Neural progenitor cell (in vitro differentiated cells): ENCODE measurements at regions not wholly inside any gene's neighbourhood (a gene's known extent, or its start where the extent isn't known, plus 50 kb on each side); places are given as distances from the start of the nearest gene placed in this dataset.

ENCODE experiments used
- DNase-seq: peaks from one replicate; pipeline ENCODE4 v3.0.0-alpha.2; 2016; ENCODE audit warnings: low spot score
- H2AFZ ChIP-seq: fragments of 200-600 bp; sonication (generic); replicated peaks from 2 replicates; pipeline ENCODE4 v1.6.1; 2016; ENCODE audit warnings: antibody characterized with exemption
- H3F3A ChIP-seq: fragments of 200-600 bp; sonication (generic); 2 replicates; pipeline ENCODE4 v1.6.1; 2016; ENCODE audit warnings: antibody characterized with exemption, low read depth
- H3K27ac ChIP-seq: fragments of 200-600 bp; sonication (generic); 2 replicates; pipeline ENCODE4 v1.5.1; 2016; ENCODE audit warnings: mild to moderate bottlenecking
- H3K27me3 ChIP-seq: fragments of 200-600 bp; sonication (generic); 2 replicates; pipeline ENCODE4 v1.6.1; 2016; ENCODE audit warnings: mild to moderate bottlenecking, moderate library complexity
- H3K36me3 ChIP-seq: fragments of 200-600 bp; sonication (generic); 2 replicates; pipeline ENCODE4 v1.5.1; 2016
- H3K4me1 ChIP-seq: fragments of 200-600 bp; sonication (generic); 2 replicates; pipeline ENCODE4 v1.6.1; 2016; ENCODE audit warnings: mixed run types
- H3K4me2 ChIP-seq: fragments of 200-600 bp; sonication (generic); 2 replicates; pipeline ENCODE4 v1.6.1; 2016
- H3K4me3 ChIP-seq: fragments of 200-600 bp; sonication (generic); 2 replicates; pipeline ENCODE4 v1.5.1; 2016
- H3K79me2 ChIP-seq: fragments of 200-600 bp; sonication (generic); 2 replicates; pipeline ENCODE4 v1.6.1; 2016; ENCODE audit warnings: low read depth
- H3K9ac ChIP-seq: fragments of 200-600 bp; sonication (generic); 2 replicates; pipeline ENCODE4 v1.6.1; 2016
- H3K9me3 ChIP-seq: fragments of 200-600 bp; sonication (generic); 2 replicates; pipeline ENCODE4 v1.5.1; 2016; ENCODE audit warnings: low read depth
- H4K20me1 ChIP-seq: fragments of 200-600 bp; sonication (generic); 2 replicates; pipeline ENCODE4 v1.6.1; 2016; ENCODE audit warnings: low read depth
- H3K27ac Mint-ChIP-seq: 3 replicates; pipeline ENCODE4 v1.8.0; 2021; ENCODE audit warnings: mixed read lengths
- H3K27me3 Mint-ChIP-seq: 2 replicates; pipeline ENCODE4 v1.8.0; 2022; ENCODE audit warnings: low read depth, mild to moderate bottlenecking, inconsistent platforms, moderate library complexity, mixed read lengths; ENCODE audit not compliant: insufficient read depth
- H3K36me3 Mint-ChIP-seq: 3 replicates; pipeline ENCODE4 v1.8.0; 2021; ENCODE audit warnings: mixed read lengths
- H3K4me1 Mint-ChIP-seq: 3 replicates; pipeline ENCODE4 v1.8.0; 2021; ENCODE audit warnings: mixed read lengths
- H3K4me3 Mint-ChIP-seq: 3 replicates; pipeline ENCODE4 v1.8.0; 2021; ENCODE audit warnings: mild to moderate bottlenecking, moderate library complexity, mixed read lengths
- H3K9me3 Mint-ChIP-seq: 3 replicates; pipeline ENCODE4 v1.8.0; 2020; ENCODE audit warnings: mixed read lengths
- EZH2 ChIP-seq: fragments of 200-600 bp; sonication (generic); IDR thresholded peaks from 2 replicates; pipeline ENCODE4 v1.6.1; 2017; ENCODE audit warnings: antibody characterized with exemption, mild to moderate bottlenecking, moderate library complexity
- EZH2phosphoT487 ChIP-seq: fragments of 200-600 bp; sonication (generic); IDR thresholded peaks from 2 replicates; pipeline ENCODE4 v1.6.1; 2017; ENCODE audit warnings: antibody characterized with exemption
- TF ChIP-seq, protein P1 (sequence below): fragments of 200-600 bp; sonication (generic); IDR thresholded peaks from 2 replicates; pipeline ENCODE4 v1.5.1; 2017; ENCODE audit warnings: antibody characterized with exemption, mild to moderate bottlenecking

DNA sequence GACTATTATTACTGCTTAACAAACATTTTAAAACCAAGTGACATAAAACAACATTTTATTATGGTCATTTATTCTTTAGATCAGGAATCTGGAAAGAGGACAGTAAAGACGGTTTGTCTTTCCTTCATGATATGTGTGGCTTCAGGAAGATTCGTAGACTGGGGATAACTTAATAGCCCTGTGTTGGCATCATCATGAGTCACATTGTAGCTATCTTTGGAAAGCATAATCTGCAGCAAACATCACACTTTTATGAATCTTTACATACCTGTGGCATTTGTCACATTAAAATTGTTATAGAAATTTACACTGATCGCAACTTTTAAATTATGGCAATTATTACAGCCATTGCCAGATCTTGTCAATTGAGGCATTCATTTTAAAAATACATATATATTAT, 397.1 kb downstream of the NOVA1 start:
- no peak overlapping the region for H3K9ac ChIP-seq
- peaks cover 10% of the 10 kb centered on the region for H3K9me3 Mint-ChIP-seq

DNA sequence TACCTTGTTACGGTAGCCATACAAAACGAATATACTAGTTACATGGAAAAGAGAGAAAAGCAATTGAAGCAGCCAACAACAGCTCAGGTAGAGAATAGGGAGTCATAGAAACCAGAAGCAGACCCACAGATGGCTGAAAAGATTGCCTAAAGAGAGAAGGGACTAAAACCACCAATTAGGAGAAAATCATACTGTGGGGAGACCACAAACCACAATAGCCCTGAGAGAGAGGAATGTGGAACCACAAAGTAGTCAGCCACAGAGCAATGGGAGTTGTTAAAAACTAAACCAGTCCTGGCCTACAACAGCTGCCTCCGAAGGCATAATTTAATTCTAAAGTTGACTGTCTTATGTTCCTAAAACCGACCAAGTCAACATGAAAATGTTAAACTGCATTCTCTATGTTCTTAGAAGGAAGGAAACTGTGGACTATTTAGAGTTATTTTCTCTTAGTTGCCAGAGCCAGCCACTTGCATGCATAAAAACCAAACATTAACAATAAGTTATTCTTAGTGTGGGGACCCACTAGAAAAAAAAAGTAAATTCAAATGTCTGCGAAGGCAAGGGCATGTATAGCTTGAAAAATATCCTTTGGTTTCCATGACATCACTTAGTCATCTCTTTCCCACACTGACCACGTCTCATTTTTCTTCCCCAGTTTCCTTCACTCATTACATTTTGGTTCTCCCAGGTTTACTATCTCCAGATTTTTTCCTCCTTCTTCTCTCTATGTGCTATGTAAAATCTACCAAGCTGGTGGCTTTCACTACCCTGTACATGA, 398.1 kb downstream of the NOVA1 start:
- no peak overlapping the region for H3K4me3 Mint-ChIP-seq
- H3K4me1 ChIP-seq = no peaks in the 10 kb centered on the region
- peak overlapping the region; percentile 58 for H3K27ac Mint-ChIP-seq
- no peaks in the 10 kb centered on the region for H3K9me3 ChIP-seq
- no peak for DNase-seq
- H3K4me1 Mint-ChIP-seq = peaks cover 28% of the 10 kb centered on the region
- H3K27ac ChIP-seq = no peak overlapping the region
- H3K27me3 ChIP-seq = peaks cover 7% of the 10 kb centered on the region
- no peaks in the 10 kb centered on the region for H3K79me2 ChIP-seq
- H2AFZ ChIP-seq = peak overlapping the region; percentile 0
- H3K9ac ChIP-seq = no peak overlapping the region
- H3K36me3 ChIP-seq = no peaks in the 10 kb centered on the region
- H3K36me3 Mint-ChIP-seq = peaks cover 3% of the 10 kb centered on the region
- TF ChIP-seq, protein P1, sequence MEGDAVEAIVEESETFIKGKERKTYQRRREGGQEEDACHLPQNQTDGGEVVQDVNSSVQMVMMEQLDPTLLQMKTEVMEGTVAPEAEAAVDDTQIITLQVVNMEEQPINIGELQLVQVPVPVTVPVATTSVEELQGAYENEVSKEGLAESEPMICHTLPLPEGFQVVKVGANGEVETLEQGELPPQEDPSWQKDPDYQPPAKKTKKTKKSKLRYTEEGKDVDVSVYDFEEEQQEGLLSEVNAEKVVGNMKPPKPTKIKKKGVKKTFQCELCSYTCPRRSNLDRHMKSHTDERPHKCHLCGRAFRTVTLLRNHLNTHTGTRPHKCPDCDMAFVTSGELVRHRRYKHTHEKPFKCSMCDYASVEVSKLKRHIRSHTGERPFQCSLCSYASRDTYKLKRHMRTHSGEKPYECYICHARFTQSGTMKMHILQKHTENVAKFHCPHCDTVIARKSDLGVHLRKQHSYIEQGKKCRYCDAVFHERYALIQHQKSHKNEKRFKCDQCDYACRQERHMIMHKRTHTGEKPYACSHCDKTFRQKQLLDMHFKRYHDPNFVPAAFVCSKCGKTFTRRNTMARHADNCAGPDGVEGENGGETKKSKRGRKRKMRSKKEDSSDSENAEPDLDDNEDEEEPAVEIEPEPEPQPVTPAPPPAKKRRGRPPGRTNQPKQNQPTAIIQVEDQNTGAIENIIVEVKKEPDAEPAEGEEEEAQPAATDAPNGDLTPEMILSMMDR = no peak
- TF ChIP-seq EZH2 (no peak), EZH2phosphoT487 (no peak)
- H3K4me2 ChIP-seq = no peak overlapping the region
- no peak overlapping the region for H3K4me3 ChIP-seq
- no peaks in the 10 kb centered on the region for H4K20me1 ChIP-seq
- H3F3A ChIP-seq = peaks cover 4% of the 10 kb centered on the region
- peaks cover 6% of the 10 kb centered on the region for H3K27me3 Mint-ChIP-seq
- H3K9me3 Mint-ChIP-seq = peaks cover 10% of the 10 kb centered on the region

More for the DNA sequence above, 397.1 kb downstream of the NOVA1 start:
- Histone ChIP-seq H3K36me3 (no peaks in the 10 kb centered on the region), H3K4me1 (peaks cover 4% of the 10 kb centered on the region), H4K20me1 (no peaks in the 10 kb centered on the region), H2AFZ (no peak overlapping the region), H3F3A (peaks cover 11% of the 10 kb centered on the region), H3K79me2 (no peaks in the 10 kb centered on the region), H3K9me3 (no peaks in the 10 kb centered on the region), H3K4me2 (no peak overlapping the region), H3K27me3 (peaks cover 11% of the 10 kb centered on the region), H3K4me3 (no peak overlapping the region), H3K27ac (no peak overlapping the region)
- Mint-ChIP-seq H3K4me1 (peaks cover 33% of the 10 kb centered on the region), H3K36me3 (peaks cover 3% of the 10 kb centered on the region), H3K27ac (no peak overlapping the region), H3K27me3 (peaks cover 6% of the 10 kb centered on the region), H3K4me3 (no peak overlapping the region)
- no peak for DNase-seq
- TF ChIP-seq EZH2 (no peak), EZH2phosphoT487 (no peak)
- TF ChIP-seq, protein P1 = no peak

DNA sequence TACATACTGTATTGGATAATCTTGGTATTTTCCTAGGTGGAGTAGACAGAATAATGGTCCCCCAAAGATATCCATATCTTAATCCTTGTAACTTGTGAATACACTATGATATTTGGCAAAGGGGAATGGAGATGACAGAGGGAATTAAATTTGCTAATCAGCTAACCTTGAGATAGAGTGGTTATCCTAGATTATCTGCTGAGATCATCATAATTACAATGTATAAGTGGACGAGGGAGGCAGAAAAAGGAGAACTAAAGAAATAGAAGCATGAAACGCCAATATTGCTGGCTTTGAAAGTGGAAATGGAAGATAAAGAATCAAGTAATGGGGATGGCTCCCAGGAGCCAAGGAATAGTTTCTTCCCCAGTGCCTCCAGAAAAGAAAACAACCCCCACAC, 398.7 kb downstream of the NOVA1 start:
- no peaks in the 10 kb centered on the region for H4K20me1 ChIP-seq
- H3K4me3 ChIP-seq = no peak overlapping the region
- H3K36me3 ChIP-seq = no peaks in the 10 kb centered on the region
- TF ChIP-seq EZH2 (no peak), EZH2phosphoT487 (no peak)
- TF ChIP-seq, protein P1 = no peak
- H3F3A ChIP-seq = no peaks in the 10 kb centered on the region
- H3K4me2 ChIP-seq = no peak overlapping the region
- H3K9me3 Mint-ChIP-seq = peaks cover 10% of the 10 kb centered on the region
- no peaks in the 10 kb centered on the region for H3K79me2 ChIP-seq
- DNase-seq = no peak
- H3K4me1 ChIP-seq = no peaks in the 10 kb centered on the region
- H3K27ac ChIP-seq = no peak overlapping the region
- H3K9ac ChIP-seq = no peak overlapping the region
- H3K27me3 ChIP-seq = peaks cover 2% of the 10 kb centered on the region
- no peaks in the 10 kb centered on the region for H3K9me3 ChIP-seq
- peaks cover 6% of the 10 kb centered on the region for H3K27me3 Mint-ChIP-seq
- peak overlapping the region; percentile 0 for H2AFZ ChIP-seq
- H3K36me3 Mint-ChIP-seq = peaks cover 3% of the 10 kb centered on the region
- no peak overlapping the region for H3K4me3 Mint-ChIP-seq
- peaks cover 23% of the 10 kb centered on the region for H3K4me1 Mint-ChIP-seq
- no peak overlapping the region for H3K27ac Mint-ChIP-seq
